H9 (cell line): ENCODE measurements at regions not wholly inside any gene's neighbourhood (a gene's known extent, or its start where the extent isn't known, plus 50 kb on each side); places are given as distances from the start of the nearest gene placed in this dataset.

ENCODE experiments used
- DNase-seq: peaks from one replicate; pipeline ENCODE4 v3.0.0-alpha.2; 2017
- H2AFZ ChIP-seq: one replicate; pipeline ENCODE4 v1.6.1; 2013; ENCODE audit warnings: mild to moderate bottlenecking, low read length, control low read depth, moderate library complexity
- H2AK5ac ChIP-seq: 2 replicates; pipeline ENCODE4 v1.6.1; 2013; ENCODE audit warnings: low read length, control low read depth, mixed read lengths; ENCODE audit not compliant: insufficient read length
- H2BK120ac ChIP-seq: one replicate; pipeline ENCODE4 v1.6.1; 2013; ENCODE audit warnings: low read depth, mild to moderate bottlenecking, low read length, control low read depth, inconsistent platforms; ENCODE audit not compliant: poor library complexity, severe bottlenecking
- H2BK12ac ChIP-seq: 2 replicates; pipeline ENCODE4 v1.6.1; 2013; ENCODE audit warnings: low read length, control low read depth, mixed read lengths, low read depth; ENCODE audit not compliant: insufficient read length
- H2BK15ac ChIP-seq: 2 replicates; pipeline ENCODE4 v1.6.1; 2013; ENCODE audit warnings: low read depth, low read length, control low read depth
- H2BK20ac ChIP-seq: one replicate; pipeline ENCODE4 v1.6.1; 2013; ENCODE audit warnings: low read depth, mild to moderate bottlenecking, low read length, control low read depth, inconsistent platforms; ENCODE audit not compliant: poor library complexity, severe bottlenecking
- H2BK5ac ChIP-seq: 2 replicates; pipeline ENCODE4 v1.6.1; 2013; ENCODE audit warnings: low read length, control low read depth, mixed read lengths; ENCODE audit not compliant: insufficient read length
- H3K14ac ChIP-seq: 2 replicates; pipeline ENCODE4 v1.6.1; 2013; ENCODE audit warnings: low read length, control low read depth; ENCODE audit not compliant: insufficient read depth
- H3K18ac ChIP-seq: 2 replicates; pipeline ENCODE4 v1.6.1; 2013; ENCODE audit warnings: low read depth, mild to moderate bottlenecking, mixed read lengths, low read length, control low read depth; ENCODE audit not compliant: insufficient read length
- H3K23ac ChIP-seq: 2 replicates; pipeline ENCODE4 v1.6.1; 2013; ENCODE audit warnings: low read length, control low read depth, mixed read lengths, low read depth; ENCODE audit not compliant: insufficient read length
- H3K23me2 ChIP-seq: 2 replicates; pipeline ENCODE4 v1.6.1; 2013; ENCODE audit warnings: low read depth, mild to moderate bottlenecking, mixed read lengths, low read length, control low read depth; ENCODE audit not compliant: insufficient read length, poor library complexity, severe bottlenecking
- H3K27ac ChIP-seq: 2 replicates; pipeline ENCODE4 v1.5.1; 2013; ENCODE audit warnings: low read length, control low read depth, mixed read lengths, low read depth; ENCODE audit not compliant: insufficient read length
- H3K27me3 ChIP-seq: 2 replicates; pipeline ENCODE4 v1.6.1; 2013; ENCODE audit warnings: low read length, control low read depth, inconsistent platforms; ENCODE audit not compliant: insufficient read depth
- H3K4ac ChIP-seq: 2 replicates; pipeline ENCODE4 v1.6.1; 2013; ENCODE audit warnings: low read depth, mild to moderate bottlenecking, control low read depth, inconsistent platforms, low read length, moderate library complexity
- H3K4me1 ChIP-seq: 2 replicates; pipeline ENCODE4 v1.6.1; 2013; ENCODE audit warnings: low read length, control low read depth, inconsistent platforms; ENCODE audit not compliant: insufficient read depth
- H3K4me2 ChIP-seq: 2 replicates; pipeline ENCODE4 v1.6.1; 2013; ENCODE audit warnings: low read length, control low read depth, mixed read lengths; ENCODE audit not compliant: insufficient read length, insufficient read depth
- H3K56ac ChIP-seq: 2 replicates; pipeline ENCODE4 v1.6.1; 2013; ENCODE audit warnings: low read depth, mild to moderate bottlenecking, mixed read lengths, low read length, control low read depth; ENCODE audit not compliant: insufficient read length
- H3K79me1 ChIP-seq: 2 replicates; pipeline ENCODE4 v1.6.1; 2013; ENCODE audit warnings: low read depth, mild to moderate bottlenecking, moderate library complexity, low read length, control low read depth, inconsistent platforms; ENCODE audit not compliant: insufficient read depth, poor library complexity, severe bottlenecking
- H3K79me2 ChIP-seq: 2 replicates; pipeline ENCODE4 v1.6.1; 2013; ENCODE audit warnings: low read length, control low read depth, inconsistent platforms; ENCODE audit not compliant: insufficient read depth
- H3K9ac ChIP-seq: 2 replicates; pipeline ENCODE4 v1.6.1; 2013; ENCODE audit warnings: low read length, control low read depth, mixed read lengths; ENCODE audit not compliant: insufficient read length; ENCODE audit errors: extremely low read depth
- H3K9me3 ChIP-seq: one replicate; pipeline ENCODE4 v1.6.1; 2013; ENCODE audit warnings: low read depth, low read length, inconsistent platforms; ENCODE audit not compliant: control insufficient read depth
- H3T11ph ChIP-seq: one replicate; pipeline ENCODE4 v1.6.1; 2013; ENCODE audit warnings: mild to moderate bottlenecking, low read length, control low read depth, inconsistent platforms
- H4K20me1 ChIP-seq: one replicate; pipeline ENCODE4 v1.6.1; 2013; ENCODE audit not compliant: control insufficient read depth, insufficient read length, insufficient read depth
- H4K5ac ChIP-seq: 2 replicates; pipeline ENCODE4 v1.6.1; 2013; ENCODE audit warnings: low read depth, mild to moderate bottlenecking, mixed read lengths, low read length, control low read depth; ENCODE audit not compliant: insufficient read length
- H4K8ac ChIP-seq: replicated peaks from 2 replicates; pipeline ENCODE4 v1.6.1; 2013; ENCODE audit warnings: low read length, control low read depth, mixed read lengths, low read depth; ENCODE audit not compliant: insufficient read length
- H4K91ac ChIP-seq: 2 replicates; pipeline ENCODE4 v1.6.1; 2013; ENCODE audit warnings: low read depth, mild to moderate bottlenecking, moderate library complexity, mixed read lengths, low read length, control low read depth; ENCODE audit not compliant: insufficient read length
- H3K27ac Mint-ChIP-seq, 3 experiments: 2 replicates in 2 of 3; 3 replicates in 1 of 3; pipeline ENCODE4 v1.8.0; 2020 to 2021; ENCODE audit warnings: mixed read lengths in 3 of 3, mild to moderate bottlenecking in 1 of 3, moderate library complexity in 1 of 3
- H3K27me3 Mint-ChIP-seq: 2 replicates; pipeline ENCODE4 v1.8.0; 2021; ENCODE audit warnings: low read depth, mild to moderate bottlenecking, moderate library complexity, mixed read lengths
- H3K36me3 Mint-ChIP-seq, 3 experiments: 2 replicates in 2 of 3; 3 replicates in 1 of 3; pipeline ENCODE4 v1.8.0; 2020 to 2021; ENCODE audit warnings: low read depth in 3 of 3, mixed read lengths in 3 of 3; ENCODE audit not compliant: insufficient read depth in 1 of 3
- H3K4me1 Mint-ChIP-seq, 2 experiments: 2 replicates each; pipeline ENCODE4 v1.8.0; 2020; ENCODE audit warnings: mixed read lengths in 2 of 2
- H3K4me3 Mint-ChIP-seq, 2 experiments: 2 replicates in 1 of 2; 3 replicates in 1 of 2; pipeline ENCODE4 v1.8.0; 2020 to 2021; ENCODE audit warnings: mild to moderate bottlenecking in 2 of 2, mixed read lengths in 2 of 2, moderate library complexity in 1 of 2
- H3K9me3 Mint-ChIP-seq, 2 experiments: 2 replicates in 1 of 2; 3 replicates in 1 of 2; pipeline ENCODE4 v1.8.0; 2020; ENCODE audit warnings: mild to moderate bottlenecking in 2 of 2, mixed read lengths in 2 of 2, moderate library complexity in 1 of 2
- WGBS: extraction: QIAGEN DNeasy Blood & Tissue Kit; methylation state at CpG from one replicate; pipeline ENCODE4 v1.1.7; 2013; ENCODE audit warnings: missing lambda C conversion rate, low lambda C conversion rate, mixed read lengths; ENCODE audit not compliant: insufficient read length; ENCODE audit errors: extremely low coverage; 5-methylcytosine and 5-hydroxymethylcytosine counted together
- TF ChIP-seq, protein P1 (sequence below): fragments of 200-600 bp; sonication (generic); conservative IDR thresholded peaks from 3 replicates; pipeline ENCODE4 v1.8.0; 2021; ENCODE audit warnings: antibody characterized with exemption, mild to moderate bottlenecking

DNA sequence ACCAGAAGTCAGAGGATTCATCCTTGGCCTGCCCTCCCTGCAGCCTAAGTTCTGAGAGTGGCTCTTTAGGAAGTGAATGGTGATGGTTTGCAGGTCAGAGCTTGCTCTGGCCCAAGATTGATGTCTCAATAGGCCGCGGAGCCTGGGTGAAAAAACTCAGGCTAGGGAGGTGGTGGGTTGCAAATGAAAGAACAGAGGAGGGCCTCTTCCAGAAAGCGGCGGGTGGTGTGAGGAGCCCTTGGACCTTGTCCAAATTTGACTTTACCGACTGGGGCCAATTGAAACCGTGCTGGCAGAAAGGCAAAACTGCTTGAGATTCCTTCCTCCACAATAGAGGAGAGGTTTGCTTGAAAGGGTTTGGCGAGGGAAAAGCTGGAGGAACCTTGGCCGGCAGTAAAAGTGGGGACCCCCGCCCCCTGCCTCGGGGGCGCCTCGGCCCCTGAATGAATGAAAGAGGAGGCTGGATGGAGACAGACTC, 331.3 kb downstream of the SEC14L1 start:
- H3K18ac ChIP-seq = no peak overlapping the region
- H3K9me3 Mint-ChIP-seq = no peaks in the 10 kb centered on the region; a peak in 1 of 5 replicates
- H3K4me1 ChIP-seq = peaks cover 30% of the 10 kb centered on the region
- H3K27me3 Mint-ChIP-seq = no peaks in the 10 kb centered on the region
- H3K27ac Mint-ChIP-seq = peak overlapping the region; percentile 95 to 99 (median 97)
- H3K14ac ChIP-seq = peak overlapping the region; percentile 46; the same call in 1 of the 2 replicates
- no peaks in the 10 kb centered on the region for H3K27me3 ChIP-seq
- peak overlapping the region; percentile 21 to 22; a peak in 4 of 5 replicates for H3K4me3 Mint-ChIP-seq
- peak overlapping the region; percentile 76 for H3K27ac ChIP-seq
- H2BK20ac ChIP-seq = no peak overlapping the region
- peaks cover 79 to 94% of the 10 kb centered on the region in 2 experiments for H3K4me1 Mint-ChIP-seq
- no peaks in the 10 kb centered on the region for H3K23me2 ChIP-seq
- no peak overlapping the region for H4K8ac ChIP-seq
- WGBS = no CpG with 5 or more reads among the region's 12 CpGs
- H3K9me3 ChIP-seq = no peaks in the 10 kb centered on the region
- H2AFZ ChIP-seq = no peak overlapping the region
- H4K91ac ChIP-seq = no peak overlapping the region
- H3K4me2 ChIP-seq = peak overlapping the region; percentile 13
- TF ChIP-seq, protein P1, sequence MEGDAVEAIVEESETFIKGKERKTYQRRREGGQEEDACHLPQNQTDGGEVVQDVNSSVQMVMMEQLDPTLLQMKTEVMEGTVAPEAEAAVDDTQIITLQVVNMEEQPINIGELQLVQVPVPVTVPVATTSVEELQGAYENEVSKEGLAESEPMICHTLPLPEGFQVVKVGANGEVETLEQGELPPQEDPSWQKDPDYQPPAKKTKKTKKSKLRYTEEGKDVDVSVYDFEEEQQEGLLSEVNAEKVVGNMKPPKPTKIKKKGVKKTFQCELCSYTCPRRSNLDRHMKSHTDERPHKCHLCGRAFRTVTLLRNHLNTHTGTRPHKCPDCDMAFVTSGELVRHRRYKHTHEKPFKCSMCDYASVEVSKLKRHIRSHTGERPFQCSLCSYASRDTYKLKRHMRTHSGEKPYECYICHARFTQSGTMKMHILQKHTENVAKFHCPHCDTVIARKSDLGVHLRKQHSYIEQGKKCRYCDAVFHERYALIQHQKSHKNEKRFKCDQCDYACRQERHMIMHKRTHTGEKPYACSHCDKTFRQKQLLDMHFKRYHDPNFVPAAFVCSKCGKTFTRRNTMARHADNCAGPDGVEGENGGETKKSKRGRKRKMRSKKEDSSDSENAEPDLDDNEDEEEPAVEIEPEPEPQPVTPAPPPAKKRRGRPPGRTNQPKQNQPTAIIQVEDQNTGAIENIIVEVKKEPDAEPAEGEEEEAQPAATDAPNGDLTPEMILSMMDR = no peak
- H3T11ph ChIP-seq = no peak overlapping the region
- H2AK5ac ChIP-seq = no peak overlapping the region
- no peak for DNase-seq
- H2BK15ac ChIP-seq = no peak overlapping the region
- H2BK120ac ChIP-seq = no peak overlapping the region
- no peak overlapping the region for H3K9ac ChIP-seq
- no peak overlapping the region for H3K23ac ChIP-seq
- no peaks in the 10 kb centered on the region for H4K20me1 ChIP-seq
- peaks cover 24% of the 10 kb centered on the region; the same call in 1 of the 2 replicates for H3K79me2 ChIP-seq
- H3K36me3 Mint-ChIP-seq = peaks cover 17 to 33% (median 32%) of the 10 kb centered on the region in 3 experiments
- H4K5ac ChIP-seq = no peak overlapping the region
- peaks cover 9% of the 10 kb centered on the region for H3K79me1 ChIP-seq
- H3K56ac ChIP-seq = no peak overlapping the region
- no peak overlapping the region for H2BK5ac ChIP-seq
- no peak overlapping the region for H2BK12ac ChIP-seq
- no peak overlapping the region for H3K4ac ChIP-seq
